Activated B cell treated with CpG ODN at 0.5 μM for 24 hours (primary cell): ENCODE measurements at regions not wholly inside any gene's neighbourhood (a gene's known extent, or its start where the extent isn't known, plus 50 kb on each side); places are given as distances from the start of the nearest gene placed in this dataset.

Experiments
- ATAC-seq: fragments of 200-7000 bp; cut with Tn5 transposase; one replicate; pipeline ENCODE4 v1.10.0; 2021; ENCODE audit warnings: low read depth, mild to moderate bottlenecking, moderate library complexity
- CTCF ChIA-PET: fragments of 350-600 bp; sonication (Branson Sonifier 250); formaldehyde crosslinking; loops from one replicate; lab custom pipeline; 2021; ENCODE audit warnings: antibody characterized with exemption; lab: Charles Lee
- POLR2A ChIA-PET: fragments of 350-600 bp; sonication (Branson Sonifier 250); formaldehyde crosslinking; loops from one replicate; lab custom pipeline; 2021; ENCODE audit warnings: antibody characterized with exemption; lab: Charles Lee
- DNase-seq: peaks from one replicate; pipeline ENCODE4 v3.0.0; 2022
- H3K27ac Mint-ChIP-seq: one replicate; pipeline ENCODE4 v1.8.0; 2020; ENCODE audit warnings: mixed read lengths
- H3K27me3 Mint-ChIP-seq: one replicate; pipeline ENCODE4 v1.8.0; 2021; ENCODE audit warnings: mixed read lengths
- H3K36me3 Mint-ChIP-seq: one replicate; pipeline ENCODE4 v1.8.0; 2021; ENCODE audit warnings: low read depth, mixed read lengths
- H3K4me1 Mint-ChIP-seq: one replicate; pipeline ENCODE4 v1.8.0; 2021; ENCODE audit warnings: mixed read lengths
- H3K4me3 Mint-ChIP-seq: one replicate; pipeline ENCODE4 v1.8.0; 2020; ENCODE audit warnings: mild to moderate bottlenecking, mixed read lengths
- H3K9me3 Mint-ChIP-seq: one replicate; pipeline ENCODE4 v1.8.0; 2020; ENCODE audit warnings: mixed read lengths
- intact Hi-C: fragments of 100-400 bp; cut with micrococcal nuclease; formaldehyde crosslinking; loops from one replicate; pipeline ENCODE4 v1.15.1; 2024
- TF ChIP-seq, protein P1 (sequence below): fragments of 200-600 bp; IDR thresholded peaks from one replicate; pipeline ENCODE4 v1.8.0; 2022; ENCODE audit warnings: antibody characterized with exemption, mild to moderate bottlenecking

- CTCF ChIA-PET = no interaction called here
- POLR2A ChIA-PET = no interaction called here
- no peak for DNase-seq
- Mint-ChIP-seq H3K4me3 (no peak overlapping the region), H3K27ac (no peak overlapping the region), H3K27me3 (no peaks in the 10 kb centered on the region), H3K36me3 (no peaks in the 10 kb centered on the region), H3K4me1 (no peaks in the 10 kb centered on the region), H3K9me3 (no peaks in the 10 kb centered on the region)
- ATAC-seq = no peak
- TF ChIP-seq, protein P1, sequence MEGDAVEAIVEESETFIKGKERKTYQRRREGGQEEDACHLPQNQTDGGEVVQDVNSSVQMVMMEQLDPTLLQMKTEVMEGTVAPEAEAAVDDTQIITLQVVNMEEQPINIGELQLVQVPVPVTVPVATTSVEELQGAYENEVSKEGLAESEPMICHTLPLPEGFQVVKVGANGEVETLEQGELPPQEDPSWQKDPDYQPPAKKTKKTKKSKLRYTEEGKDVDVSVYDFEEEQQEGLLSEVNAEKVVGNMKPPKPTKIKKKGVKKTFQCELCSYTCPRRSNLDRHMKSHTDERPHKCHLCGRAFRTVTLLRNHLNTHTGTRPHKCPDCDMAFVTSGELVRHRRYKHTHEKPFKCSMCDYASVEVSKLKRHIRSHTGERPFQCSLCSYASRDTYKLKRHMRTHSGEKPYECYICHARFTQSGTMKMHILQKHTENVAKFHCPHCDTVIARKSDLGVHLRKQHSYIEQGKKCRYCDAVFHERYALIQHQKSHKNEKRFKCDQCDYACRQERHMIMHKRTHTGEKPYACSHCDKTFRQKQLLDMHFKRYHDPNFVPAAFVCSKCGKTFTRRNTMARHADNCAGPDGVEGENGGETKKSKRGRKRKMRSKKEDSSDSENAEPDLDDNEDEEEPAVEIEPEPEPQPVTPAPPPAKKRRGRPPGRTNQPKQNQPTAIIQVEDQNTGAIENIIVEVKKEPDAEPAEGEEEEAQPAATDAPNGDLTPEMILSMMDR = no peak
- intact Hi-C loops = no loop called here
Measured at GRCh38 chr4:144901141-144901540, 196.9 kb downstream of the ANAPC10 start.

DNA sequence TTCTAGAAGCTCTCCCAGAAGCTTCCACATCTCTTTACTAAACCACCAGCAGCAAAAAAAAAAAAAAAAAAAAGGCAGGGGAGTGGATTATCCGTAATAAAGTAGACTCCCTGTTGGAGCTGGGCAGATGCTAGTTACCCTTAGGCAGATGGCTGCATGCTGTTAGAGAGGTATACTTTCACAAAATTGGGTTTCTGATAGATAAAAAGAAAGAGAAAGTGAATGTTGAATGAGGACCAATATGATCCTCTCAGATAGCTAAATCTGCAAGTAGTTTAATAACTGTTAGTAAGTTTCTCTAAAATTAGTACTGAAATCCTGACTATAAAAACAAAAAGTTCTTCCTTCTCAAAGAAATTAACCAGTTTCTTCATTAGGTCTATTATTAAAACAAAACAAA, 195.4 kb downstream of the ANAPC10 start:
- no peaks in the 10 kb centered on the region for H3K4me1 Mint-ChIP-seq
- ChIA-PET CTCF (no interaction called here), POLR2A (no interaction called here)
- no peaks in the 10 kb centered on the region for H3K9me3 Mint-ChIP-seq
- no peak overlapping the region for H3K27ac Mint-ChIP-seq
- TF ChIP-seq, protein P1 = no peak
- DNase-seq (no peak), ATAC-seq (no peak)
- intact Hi-C loops = no loop called here
- H3K4me3 Mint-ChIP-seq = no peak overlapping the region
- H3K27me3 Mint-ChIP-seq = no peaks in the 10 kb centered on the region
- no peaks in the 10 kb centered on the region for H3K36me3 Mint-ChIP-seq

- Mint-ChIP-seq H3K4me3 (no peak overlapping the region), H3K27me3 (no peaks in the 10 kb centered on the region), H3K27ac (no peak overlapping the region), H3K4me1 (no peaks in the 10 kb centered on the region), H3K9me3 (no peaks in the 10 kb centered on the region), H3K36me3 (no peaks in the 10 kb centered on the region)
- CTCF ChIA-PET = no interaction called here
- intact Hi-C loops = no loop called here
- no peak for ATAC-seq
- POLR2A ChIA-PET = no interaction called here
- no peak for DNase-seq
- TF ChIP-seq, protein P1 = no peak
Measured at GRCh38 chr4:144903953-144904711, 193.9 kb downstream of the ANAPC10 start.

DNA sequence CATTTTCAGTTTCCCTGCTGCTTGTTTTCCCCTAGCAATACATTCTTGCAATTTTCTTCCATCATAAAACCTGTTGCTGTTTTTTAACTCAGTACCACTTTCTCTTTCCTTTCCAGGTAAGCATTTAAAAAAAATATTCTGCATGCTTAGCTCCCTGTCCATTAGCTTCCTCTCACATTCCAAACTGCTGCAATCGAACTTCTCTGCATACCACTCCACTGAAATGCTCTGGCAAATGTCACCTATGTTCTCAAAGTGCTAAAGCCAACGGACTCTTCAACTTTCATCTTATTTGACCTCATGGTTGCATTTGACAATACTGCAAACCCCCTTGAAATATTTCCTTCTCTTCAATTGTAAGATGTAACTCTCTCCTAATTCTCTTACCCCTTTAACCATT, 192.7 kb downstream of the ANAPC10 start:
- H3K9me3 Mint-ChIP-seq = no peaks in the 10 kb centered on the region
- TF ChIP-seq, protein P1 = no peak
- H3K27ac Mint-ChIP-seq = no peak overlapping the region
- POLR2A ChIA-PET = no interaction called here
- H3K4me1 Mint-ChIP-seq = no peaks in the 10 kb centered on the region
- H3K4me3 Mint-ChIP-seq = no peak overlapping the region
- ATAC-seq = no peak
- H3K27me3 Mint-ChIP-seq = no peaks in the 10 kb centered on the region
- CTCF ChIA-PET = no interaction called here
- H3K36me3 Mint-ChIP-seq = no peaks in the 10 kb centered on the region
- DNase-seq = no peak
- intact Hi-C loops = no loop called here

- Mint-ChIP-seq H3K27ac (no peak overlapping the region), H3K27me3 (no peaks in the 10 kb centered on the region), H3K4me3 (no peak overlapping the region), H3K36me3 (no peaks in the 10 kb centered on the region), H3K4me1 (no peaks in the 10 kb centered on the region), H3K9me3 (no peaks in the 10 kb centered on the region)
- POLR2A ChIA-PET = no interaction called here
- ATAC-seq = no peak
- no peak for DNase-seq
- CTCF ChIA-PET = no interaction called here
- TF ChIP-seq, protein P1 = no peak
- intact Hi-C loops = no loop called here
Measured at GRCh38 chr4:144906181-144906925, 191.6 kb downstream of the ANAPC10 start.
